GM21825 (cell line): ENCODE measurements at regions not wholly inside any gene's neighbourhood (a gene's known extent, or its start where the extent isn't known, plus 50 kb on each side); places are given as distances from the start of the nearest gene placed in this dataset.
"Not testable (repeated sequence)": the region's sequence is repeated elsewhere in the genome, so short reads cannot be mapped to it uniquely, and the experiment has no call there.

Source experiments
- ATAC-seq: cut with Tn5 transposase; IDR thresholded peaks from one replicate; pipeline ENCODE4 v1.9.1; 2021; ENCODE audit warnings: mild to moderate bottlenecking, moderate library complexity; ENCODE audit not compliant: unreplicated experiment

DNA sequence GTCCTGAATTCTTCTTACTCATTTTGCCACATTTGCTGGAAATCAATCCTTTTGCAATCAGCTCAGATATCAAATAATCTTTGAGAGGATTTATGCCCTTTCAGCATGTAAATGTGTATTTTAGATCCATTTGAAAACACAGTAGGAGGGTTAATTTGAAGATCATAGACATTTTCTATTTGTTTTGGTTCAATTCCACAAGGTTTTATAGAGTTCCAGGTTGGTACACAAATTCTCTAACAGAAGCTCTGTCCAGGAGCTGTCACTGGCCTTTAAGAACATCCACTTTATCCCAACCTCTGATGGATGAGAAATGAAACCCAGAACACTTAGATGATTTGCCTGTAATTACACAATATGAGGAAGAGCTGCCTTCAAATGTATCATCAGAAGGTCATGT, 157.3 kb upstream of the CHAC2 start:
- no peak for ATAC-seq

DNA sequence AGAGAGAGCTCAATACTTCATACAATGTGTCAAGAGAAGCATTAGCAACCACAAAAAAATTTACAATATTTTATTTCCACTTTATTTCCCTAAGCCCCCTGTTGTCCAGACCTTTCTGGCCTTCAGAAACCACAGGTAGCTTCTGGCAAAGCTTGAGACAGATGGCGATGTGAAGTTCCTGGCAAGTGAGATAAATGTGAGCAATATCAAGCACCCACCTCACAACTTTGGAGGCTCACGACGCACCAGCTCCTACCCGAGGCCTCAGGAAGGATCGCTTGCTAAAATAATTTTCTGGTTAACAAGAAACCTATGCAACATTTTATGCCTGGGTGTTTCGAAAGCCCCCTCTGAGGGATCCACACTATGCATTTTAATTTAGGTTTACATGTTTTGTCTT, 158.1 kb upstream of the CHAC2 start:
- no peak for ATAC-seq

GRCh38 chr2:53608293-53608692, 159.3 kb upstream of the CHAC2 start:
- ATAC-seq = no peak

GRCh38 chr2:53600815-53601214, 166.8 kb upstream of the CHAC2 start:
- ATAC-seq = no peak

DNA sequence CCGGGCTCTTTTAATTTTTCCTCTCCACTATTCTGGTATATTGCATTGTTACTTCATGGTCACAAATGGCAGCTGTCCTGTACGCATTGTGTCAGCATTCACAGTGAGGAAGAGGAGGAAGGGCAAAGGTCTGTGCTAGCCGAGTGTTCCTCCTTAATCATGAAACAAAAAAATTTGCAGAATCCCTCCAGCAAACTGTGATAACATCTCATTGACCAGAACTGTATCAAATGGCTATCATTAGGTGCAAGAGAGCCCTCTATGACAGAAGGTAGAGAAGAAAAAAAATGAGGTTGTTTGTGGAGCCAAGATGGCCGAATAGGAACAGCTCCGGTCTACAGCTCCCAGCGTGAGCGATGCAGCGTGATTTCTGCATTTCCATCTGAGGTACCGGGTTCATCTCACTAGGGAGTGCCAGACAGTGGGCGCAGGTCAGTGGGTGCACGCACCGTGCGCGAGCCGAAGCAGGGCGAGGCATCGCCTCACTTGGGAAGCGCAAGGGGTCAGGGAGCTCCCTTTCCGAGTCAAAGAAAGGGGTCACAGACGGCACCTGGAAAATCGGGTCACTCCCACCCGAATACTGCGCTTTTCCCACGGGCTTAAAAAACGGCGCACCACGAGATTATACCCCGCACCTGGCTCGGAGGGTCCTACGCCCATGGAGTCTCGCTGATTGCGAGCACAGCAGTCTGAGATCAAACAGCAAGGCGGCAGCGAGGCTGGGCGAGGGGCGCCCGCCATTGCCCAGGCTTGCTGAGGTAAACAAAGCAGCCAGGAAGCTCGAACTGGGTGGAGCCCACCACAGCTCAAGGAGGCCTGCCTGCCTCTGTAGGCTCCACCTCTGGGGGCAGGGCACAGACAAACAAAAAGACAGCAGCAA, 180.6 kb upstream of the CHAC2 start:
- not testable (repeated sequence) for ATAC-seq

DNA sequence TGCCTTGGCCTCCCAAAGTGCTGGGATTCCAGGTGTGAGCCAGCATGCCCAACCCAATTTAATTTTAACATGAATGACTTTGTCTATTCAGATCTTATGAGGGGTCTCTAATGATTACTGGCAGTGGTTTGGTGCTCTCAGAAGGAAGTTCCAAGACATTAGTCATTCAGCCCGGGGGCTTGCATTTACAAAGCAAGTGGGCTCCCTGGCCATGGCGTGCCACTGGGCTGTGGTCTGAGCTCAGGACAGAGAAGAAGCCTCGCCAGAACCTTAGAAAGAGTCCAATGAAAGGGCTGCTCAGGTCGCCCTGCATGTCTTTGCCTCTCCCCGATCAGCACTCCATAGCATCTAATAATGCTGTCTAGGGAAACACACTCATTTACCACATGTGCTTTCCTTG, 182.6 kb upstream of the CHAC2 start:
- no peak for ATAC-seq

DNA sequence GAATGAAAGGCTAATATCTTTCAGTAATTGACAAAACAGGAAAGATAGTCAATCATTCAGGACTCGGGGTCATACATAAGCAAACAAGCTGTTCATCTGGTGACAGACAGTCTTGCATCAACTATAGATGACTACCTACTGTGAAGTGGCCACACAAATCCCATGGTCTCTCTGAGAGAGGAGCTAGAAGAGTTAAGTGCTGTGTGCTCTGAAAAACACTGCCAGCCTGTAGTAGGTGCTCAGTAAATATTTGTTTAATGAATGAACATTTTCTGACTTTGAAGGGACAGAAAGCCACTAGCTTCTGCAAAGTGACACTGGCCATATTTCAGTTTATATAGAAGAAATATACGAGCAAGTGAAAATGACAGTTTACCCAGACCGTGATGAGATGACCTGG, 184.0 kb upstream of the CHAC2 start:
- no peak for ATAC-seq

- ATAC-seq = no peak
Observed at GRCh38 chr2:53582556-53582955, 185.0 kb upstream of the CHAC2 start.

DNA sequence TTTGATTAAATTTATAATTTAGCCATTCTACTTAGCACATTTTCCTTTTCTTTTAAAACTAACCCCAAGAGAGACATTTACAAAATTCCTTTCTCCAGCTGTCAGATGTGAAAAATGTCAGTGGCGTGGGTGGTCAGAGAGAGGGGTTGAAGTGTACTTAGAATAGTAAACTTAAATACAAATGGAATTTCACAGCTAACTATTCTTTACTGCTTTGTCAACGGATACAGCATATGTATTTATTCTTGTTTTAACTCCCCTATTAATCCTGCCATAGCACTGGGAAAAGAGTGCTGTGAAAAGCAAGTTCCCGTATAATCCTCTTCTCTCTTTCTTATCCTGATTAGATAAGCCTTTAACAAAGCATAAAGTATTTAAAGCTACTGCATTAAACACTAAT, 191.4 kb upstream of the CHAC2 start:
- no peak for ATAC-seq

- no peak for ATAC-seq
Observed at GRCh38 chr2:53575721-53576124, 191.9 kb upstream of the CHAC2 start.

- ATAC-seq = no peak
Observed at GRCh38 chr2:53572696-53573095, 194.9 kb upstream of the CHAC2 start.

DNA sequence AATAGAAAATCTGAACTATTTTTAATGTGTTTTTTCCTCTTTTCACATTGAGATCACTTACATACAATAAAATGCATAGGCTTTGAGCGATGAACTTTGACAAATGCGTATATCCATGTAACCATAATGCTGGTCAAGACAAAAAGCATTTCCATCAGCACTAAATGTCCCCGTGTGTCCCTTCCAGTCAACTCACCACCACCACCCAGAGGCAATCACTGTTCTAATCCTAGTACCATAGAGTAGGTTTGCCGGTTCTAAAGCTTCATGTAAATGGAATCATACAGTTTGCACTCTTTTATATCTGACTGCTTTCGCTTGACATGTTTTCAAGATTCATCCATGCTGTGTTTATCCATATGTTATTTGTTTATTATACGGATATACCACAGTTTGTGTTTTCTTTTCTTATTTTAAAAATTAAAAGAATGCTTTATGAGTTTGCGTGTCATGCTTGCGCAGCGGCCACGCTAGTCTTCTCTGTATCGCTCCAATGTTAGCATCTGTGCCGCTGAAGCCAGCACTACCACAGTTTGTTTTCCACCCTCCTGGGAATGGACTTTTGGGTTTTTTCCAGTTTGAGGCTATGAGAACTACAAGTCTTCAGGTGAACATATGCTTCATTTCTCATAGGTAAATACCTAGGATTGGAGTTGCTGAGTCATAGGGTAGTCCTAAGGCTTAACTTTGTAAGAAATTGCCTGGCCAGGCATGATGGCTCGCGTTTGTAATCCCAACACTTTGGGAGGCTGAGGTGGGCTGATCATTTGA, 197.5 kb upstream of the CHAC2 start:
- no peak for ATAC-seq

DNA sequence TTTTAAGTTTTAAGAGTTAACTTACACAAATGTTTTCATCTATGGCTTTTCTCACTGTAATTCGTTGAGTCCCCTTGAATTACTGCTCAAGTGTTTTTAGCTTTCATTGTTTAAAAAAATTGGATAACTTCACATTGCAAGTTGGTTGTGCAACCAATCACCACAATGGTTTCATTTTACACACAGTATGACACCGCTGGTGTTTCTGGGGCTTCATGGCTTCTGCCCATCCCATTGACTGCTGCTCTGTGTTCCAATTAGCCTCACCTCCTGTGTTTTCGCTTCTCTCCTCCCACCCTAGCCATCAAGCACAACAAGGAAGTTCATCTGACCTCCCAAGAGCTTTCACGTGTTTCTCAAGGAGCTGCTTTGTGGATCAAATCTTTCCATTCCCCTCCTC, 199.1 kb upstream of the CHAC2 start:
- no peak for ATAC-seq

- ATAC-seq = no peak
Observed at GRCh38 chr2:53567073-53567472, 200.5 kb upstream of the CHAC2 start.

DNA sequence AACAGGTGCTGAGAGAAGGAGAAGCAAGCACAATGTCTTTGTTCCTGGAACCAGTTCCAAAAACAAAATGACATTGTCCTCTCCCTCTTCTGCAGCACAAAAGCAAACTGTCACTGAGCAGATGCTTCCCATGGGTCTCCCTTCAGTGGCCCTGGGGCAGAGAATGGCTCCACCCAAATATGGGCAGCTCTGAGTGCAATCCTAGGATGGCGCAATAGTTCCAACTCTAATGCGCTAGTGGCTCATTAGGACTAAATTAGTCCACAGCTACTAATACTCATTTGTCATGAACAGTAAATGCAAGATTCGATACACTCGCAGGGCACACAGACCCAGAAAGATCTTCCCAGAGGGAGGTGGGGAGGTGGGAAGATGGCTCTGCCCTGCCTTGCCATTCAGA, 205.2 kb upstream of the CHAC2 start:
- no peak for ATAC-seq

- ATAC-seq = no peak
Observed at GRCh38 chr2:53561155-53561554, 206.4 kb upstream of the CHAC2 start.

- no peak for ATAC-seq
Observed at GRCh38 chr2:53559302-53559966, 208.2 kb upstream of the CHAC2 start.

DNA sequence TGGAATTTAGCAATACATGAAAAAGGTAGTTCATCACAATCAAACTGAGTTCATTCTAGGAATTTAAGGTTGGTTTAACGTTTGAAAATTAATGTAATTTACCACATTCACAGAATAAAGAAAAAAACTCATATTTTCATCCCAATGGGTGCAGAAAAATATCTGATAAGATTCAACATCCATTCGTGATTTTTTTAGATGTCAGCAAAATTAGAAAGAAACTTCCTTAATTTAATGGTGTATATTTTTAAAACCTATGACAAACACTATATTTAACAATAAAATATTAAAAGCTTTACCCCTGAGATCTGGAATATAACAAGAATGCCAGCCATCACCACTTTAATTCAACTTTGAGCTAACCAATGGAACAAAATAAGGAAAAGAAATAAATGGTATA, 208.7 kb upstream of the CHAC2 start:
- ATAC-seq = no peak

- ATAC-seq = no peak
Observed at GRCh38 chr2:53549497-53549896, 218.1 kb upstream of the CHAC2 start.

DNA sequence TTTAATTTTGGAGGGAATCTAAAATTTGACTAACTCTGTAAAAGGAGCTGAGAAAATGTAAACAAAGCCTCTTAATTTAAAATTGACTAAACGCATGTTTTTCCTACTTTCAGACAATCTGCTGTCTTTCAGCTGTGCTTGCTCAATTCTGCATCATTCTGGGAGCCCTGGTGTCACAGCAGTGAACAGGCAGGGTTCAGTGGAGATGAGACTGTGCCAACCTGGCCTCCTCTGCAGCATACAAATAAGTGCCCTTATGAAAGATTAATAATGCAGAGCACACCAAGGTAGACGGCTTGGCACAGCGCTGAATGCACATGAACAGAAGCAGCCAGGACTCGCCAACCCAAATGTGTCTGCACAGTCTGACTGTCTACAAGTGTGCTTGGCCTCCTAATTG, 222.0 kb upstream of the CHAC2 start:
- ATAC-seq = no peak

- no peak for ATAC-seq
Observed at GRCh38 chr2:53544871-53545558, 222.6 kb upstream of the CHAC2 start.
